ENCODE measurements at regions not wholly inside any gene's neighbourhood (a gene's known extent, or its start where the extent isn't known, plus 50 kb on each side); places are given as distances from the start of the nearest gene placed in this dataset.

GRCh38 chr1:198893141-198893540 is 254.3 kb downstream of the PTPRC start:
- TF ChIP-seq CTCF (IDR thresholded peaks at IDR 0.05; ENCODE audit: insufficient read depth, low read length) (no peak), POLR2AphosphoS5 (IDR thresholded peaks at IDR 0.05; ENCODE audit: low read depth) (no peak), REST (IDR thresholded peaks at IDR 0.05; ENCODE audit: insufficient replicate concordance, low read depth) (no peak), SPI1 (IDR thresholded peaks at IDR 0.05; ENCODE audit: borderline replicate concordance, low read depth) (no peak)

Data from HL-60 (cell line).